CD14-positive monocyte (primary cell): ENCODE measurements at regions not wholly inside any gene's neighbourhood (a gene's known extent, or its start where the extent isn't known, plus 50 kb on each side); places are given as distances from the start of the nearest gene placed in this dataset.

Experiments used
- DNase-seq, 3 donors: peaks; one replicate each; pipeline ENCODE4 v3.0.0-alpha.2; 2011 to 2022
- H2AFZ ChIP-seq: 2 replicates; pipeline ENCODE4 v1.6.0; 2012; ENCODE audit warnings: mild to moderate bottlenecking, low read depth, low read length, inconsistent platforms; ENCODE audit not compliant: insufficient read depth, poor library complexity, severe bottlenecking
- H3K27ac ChIP-seq, 2 donors: 1 replicate in 1 of 2; 2 replicates in 1 of 2; pipeline ENCODE4 v1.5.1; 2012 to 2013; ENCODE audit warnings: low read length in 2 of 2, control low read depth in 1 of 2, inconsistent platforms in 1 of 2, low read depth in 1 of 2, mild to moderate bottlenecking in 1 of 2
- H3K27me3 ChIP-seq, 2 donors: one replicate each; pipeline versions ENCODE4 v1.6.0 to v1.6.1; 2011 to 2013; ENCODE audit warnings: low read length in 2 of 2; ENCODE audit not compliant: control insufficient read depth in 2 of 2, insufficient read depth in 2 of 2
- H3K36me3 ChIP-seq, 2 donors: replicated peaks in 1 of 2; 1 replicate in 1 of 2; 2 replicates in 1 of 2; pipeline versions ENCODE4 v1.5.1 to v1.6.1; 2012 to 2013; ENCODE audit warnings: low read length in 2 of 2, control low read depth in 1 of 2, inconsistent platforms in 1 of 2, mild to moderate bottlenecking in 1 of 2; ENCODE audit not compliant: insufficient read depth in 2 of 2, control insufficient read depth in 1 of 2
- H3K4me1 ChIP-seq, 2 donors: 1 replicate in 1 of 2; 2 replicates in 1 of 2; pipeline versions ENCODE4 v1.5.1 to v1.6.1; 2012 to 2013; ENCODE audit warnings: low read length in 2 of 2, control low read depth in 1 of 2, inconsistent platforms in 1 of 2, mild to moderate bottlenecking in 1 of 2, moderate library complexity in 1 of 2; ENCODE audit not compliant: insufficient read depth in 2 of 2, control insufficient read depth in 1 of 2
- H3K4me2 ChIP-seq: replicated peaks from 2 replicates; pipeline ENCODE3; 2012; ENCODE audit warnings: low read length, moderate library complexity, mild to moderate bottlenecking; ENCODE audit not compliant: poor library complexity, severe bottlenecking; ENCODE audit errors: extremely low read depth
- H3K4me3 ChIP-seq, 3 experiments: fragments of 200-600 bp in 1 of 3; sonication (generic) in 1 of 3; replicated peaks in 1 of 3; 1 replicate in 2 of 3; 2 replicates in 1 of 3; pipeline ENCODE4 v1.5.1; 2011 to 2013; ENCODE audit warnings: low read length in 3 of 3, mild to moderate bottlenecking in 3 of 3, control low read depth in 2 of 3, low read depth in 2 of 3, inconsistent platforms in 1 of 3, moderate library complexity in 1 of 3
- H3K79me2 ChIP-seq: 2 replicates; pipeline ENCODE4 v1.6.0; 2012; ENCODE audit warnings: mild to moderate bottlenecking, control low read depth, inconsistent platforms, low read length, moderate library complexity; ENCODE audit not compliant: insufficient read depth
- H3K9ac ChIP-seq: 2 replicates; pipeline ENCODE4 v1.6.0; 2017; ENCODE audit warnings: low read length, mild to moderate bottlenecking; ENCODE audit not compliant: insufficient read depth, poor library complexity, severe bottlenecking
- H3K9me3 ChIP-seq, 2 donors: replicated peaks in 1 of 2; 1 replicate in 1 of 2; 2 replicates in 1 of 2; pipeline versions ENCODE4 v1.5.1 to v1.6.1; 2012 to 2013; ENCODE audit warnings: low read length in 2 of 2, control low read depth in 1 of 2; ENCODE audit not compliant: control insufficient read depth in 1 of 2, insufficient read depth in 1 of 2
- H4K20me1 ChIP-seq: 2 replicates; pipeline ENCODE4 v1.6.0; 2012; ENCODE audit warnings: mild to moderate bottlenecking, low read length, control low read depth, moderate library complexity; ENCODE audit not compliant: insufficient read depth
- H3K27ac Mint-ChIP-seq, 7 donors: one replicate each; pipeline ENCODE4 v1.8.0; 2020; ENCODE audit warnings: mild to moderate bottlenecking in 7 of 7, mixed read lengths in 7 of 7, moderate library complexity in 6 of 7, inconsistent platforms in 2 of 7
- H3K27me3 Mint-ChIP-seq, 3 donors: one replicate each; pipeline ENCODE4 v1.8.0; 2021 to 2022; ENCODE audit warnings: low read depth in 3 of 3, mild to moderate bottlenecking in 3 of 3, mixed read lengths in 3 of 3, moderate library complexity in 3 of 3, inconsistent platforms in 1 of 3
- H3K36me3 Mint-ChIP-seq, 2 donors: one replicate each; pipeline ENCODE4 v1.8.0; 2020; ENCODE audit warnings: mixed read lengths in 2 of 2, inconsistent platforms in 1 of 2, mild to moderate bottlenecking in 1 of 2
- H3K4me1 Mint-ChIP-seq: one replicate; pipeline ENCODE4 v1.8.0; 2020; ENCODE audit warnings: mild to moderate bottlenecking, mixed read lengths
- H3K4me3 Mint-ChIP-seq, 2 donors: one replicate each; pipeline ENCODE4 v1.8.0; 2020; ENCODE audit warnings: mild to moderate bottlenecking in 2 of 2, mixed read lengths in 2 of 2, moderate library complexity in 1 of 2
- H3K9me3 Mint-ChIP-seq, 7 donors: one replicate each; pipeline ENCODE4 v1.8.0; 2020 to 2022; ENCODE audit warnings: mixed read lengths in 7 of 7, mild to moderate bottlenecking in 6 of 7, moderate library complexity in 6 of 7, inconsistent platforms in 2 of 7
- WGBS: methylation state at CpG from one replicate; pipeline ENCODE4 v1.1.5; 2013; ENCODE audit warnings: missing lambda C conversion rate; ENCODE audit not compliant: insufficient coverage; 5-methylcytosine and 5-hydroxymethylcytosine counted together
- intact Hi-C, 2 donors: fragments of 100-400 bp; cut with micrococcal nuclease; formaldehyde crosslinking; loops; one replicate each; pipeline versions ENCODE4 v1.15.0 to v1.15.1; 2023
- TF ChIP-seq, protein P1 (sequence below): fragments of 200-600 bp; IDR thresholded peaks from one replicate; pipeline ENCODE4 v1.8.0; 2022; ENCODE audit warnings: antibody characterized with exemption, mild to moderate bottlenecking

DNA sequence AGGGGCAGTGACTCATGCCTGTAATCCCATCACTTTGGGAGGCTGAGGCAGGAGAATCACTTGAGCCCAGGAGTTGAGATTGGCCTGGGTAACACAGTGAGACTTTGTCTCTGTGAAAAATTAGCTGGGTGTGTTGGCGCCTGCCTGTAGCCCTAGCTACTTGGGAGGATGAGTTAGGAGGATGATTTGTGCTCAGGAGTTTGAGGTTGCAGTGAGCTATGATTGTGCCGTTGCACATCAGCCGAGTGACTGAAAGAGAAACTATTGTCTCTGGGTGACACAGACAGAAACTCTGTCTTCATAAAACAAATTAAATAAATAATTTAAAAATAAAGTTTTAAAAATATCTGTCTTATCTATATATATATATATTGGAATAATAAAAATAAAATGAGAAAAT lies 1844.6 kb upstream of the PIK3C3 start:
- 100% methylated on average over 1 of the region's 3 CpGs for WGBS
- Mint-ChIP-seq H3K4me3 (no peak overlapping the region), H3K27ac (no peak overlapping the region), H3K27me3 (no peaks in the 10 kb centered on the region), H3K9me3 (peaks cover 0 to 7% (median 4%) of the 10 kb centered on the region in 7 donors), H3K36me3 (no peaks in the 10 kb centered on the region), H3K4me1 (no peaks in the 10 kb centered on the region)
- no peaks in the 10 kb centered on the region for H3K27me3 ChIP-seq
- TF ChIP-seq, protein P1, sequence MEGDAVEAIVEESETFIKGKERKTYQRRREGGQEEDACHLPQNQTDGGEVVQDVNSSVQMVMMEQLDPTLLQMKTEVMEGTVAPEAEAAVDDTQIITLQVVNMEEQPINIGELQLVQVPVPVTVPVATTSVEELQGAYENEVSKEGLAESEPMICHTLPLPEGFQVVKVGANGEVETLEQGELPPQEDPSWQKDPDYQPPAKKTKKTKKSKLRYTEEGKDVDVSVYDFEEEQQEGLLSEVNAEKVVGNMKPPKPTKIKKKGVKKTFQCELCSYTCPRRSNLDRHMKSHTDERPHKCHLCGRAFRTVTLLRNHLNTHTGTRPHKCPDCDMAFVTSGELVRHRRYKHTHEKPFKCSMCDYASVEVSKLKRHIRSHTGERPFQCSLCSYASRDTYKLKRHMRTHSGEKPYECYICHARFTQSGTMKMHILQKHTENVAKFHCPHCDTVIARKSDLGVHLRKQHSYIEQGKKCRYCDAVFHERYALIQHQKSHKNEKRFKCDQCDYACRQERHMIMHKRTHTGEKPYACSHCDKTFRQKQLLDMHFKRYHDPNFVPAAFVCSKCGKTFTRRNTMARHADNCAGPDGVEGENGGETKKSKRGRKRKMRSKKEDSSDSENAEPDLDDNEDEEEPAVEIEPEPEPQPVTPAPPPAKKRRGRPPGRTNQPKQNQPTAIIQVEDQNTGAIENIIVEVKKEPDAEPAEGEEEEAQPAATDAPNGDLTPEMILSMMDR = no peak
- no peak overlapping the region for H3K27ac ChIP-seq
- H3K4me2 ChIP-seq = no peak overlapping the region
- no peaks in the 10 kb centered on the region for H4K20me1 ChIP-seq
- H2AFZ ChIP-seq = no peak overlapping the region
- no peaks in the 10 kb centered on the region for H3K79me2 ChIP-seq
- intact Hi-C loops = no loop called here
- no peaks in the 10 kb centered on the region for H3K4me1 ChIP-seq
- no peak for DNase-seq
- no peaks in the 10 kb centered on the region for H3K9me3 ChIP-seq
- no peak overlapping the region for H3K9ac ChIP-seq
- no peaks in the 10 kb centered on the region for H3K36me3 ChIP-seq
- no peak overlapping the region for H3K4me3 ChIP-seq

DNA sequence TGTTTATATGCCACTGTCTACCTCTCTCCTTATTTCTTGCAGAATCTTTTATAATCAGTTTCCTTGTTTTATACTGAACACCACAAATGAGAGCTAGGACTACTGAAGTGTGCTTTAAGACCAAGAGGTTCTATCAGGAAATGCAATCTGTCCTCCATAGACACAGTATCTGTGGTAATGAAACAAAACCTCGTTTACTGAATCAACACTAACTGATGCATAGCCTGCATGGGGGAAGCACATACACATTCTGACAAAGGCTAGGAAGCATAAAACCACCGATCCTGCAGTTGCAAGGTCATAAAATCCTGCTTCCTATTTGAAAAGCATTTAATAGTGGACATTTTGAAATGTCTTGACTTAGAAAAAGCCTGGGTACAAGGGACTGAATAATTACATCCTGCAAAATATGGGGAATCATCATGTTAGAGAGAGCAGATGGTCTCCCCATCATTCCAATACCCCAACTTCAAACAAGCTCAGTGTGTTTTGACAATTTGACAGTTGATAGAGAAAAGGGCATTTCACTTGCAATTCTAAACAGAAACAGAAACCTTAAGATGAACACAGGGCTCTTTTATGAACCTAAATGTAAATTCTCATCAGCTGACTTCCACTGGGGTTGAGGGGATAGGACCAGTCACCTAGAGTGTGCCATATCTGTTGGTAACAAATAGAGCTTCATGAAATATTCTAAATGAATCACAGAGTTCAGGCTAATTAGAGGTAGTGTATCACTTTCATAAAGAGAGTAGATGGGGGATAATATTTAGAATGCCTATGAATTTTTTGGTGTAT lies 1845.6 kb upstream of the PIK3C3 start:
- Histone ChIP-seq H3K4me3 (no peak overlapping the region), H3K9ac (no peak overlapping the region), H2AFZ (no peak overlapping the region), H3K36me3 (no peaks in the 10 kb centered on the region), H3K27me3 (no peaks in the 10 kb centered on the region), H4K20me1 (no peaks in the 10 kb centered on the region), H3K9me3 (no peaks in the 10 kb centered on the region), H3K79me2 (no peaks in the 10 kb centered on the region), H3K27ac (no peak overlapping the region), H3K4me1 (no peaks in the 10 kb centered on the region), H3K4me2 (no peak overlapping the region)
- DNase-seq = no peak
- no CpG with 5 or more reads among the region's 2 CpGs for WGBS
- H3K4me1 Mint-ChIP-seq = no peaks in the 10 kb centered on the region
- no peaks in the 10 kb centered on the region for H3K27me3 Mint-ChIP-seq
- no peaks in the 10 kb centered on the region for H3K36me3 Mint-ChIP-seq
- TF ChIP-seq, protein P1 = no peak
- no peak overlapping the region for H3K4me3 Mint-ChIP-seq
- intact Hi-C loops = no loop called here
- H3K27ac Mint-ChIP-seq = no peak overlapping the region
- H3K9me3 Mint-ChIP-seq = peaks cover 0 to 7% (median 3%) of the 10 kb centered on the region in 7 donors
